HFF-Myc (cell line): ENCODE measurements at regions not wholly inside any gene's neighbourhood (a gene's known extent, or its start where the extent isn't known, plus 50 kb on each side); places are given as distances from the start of the nearest gene placed in this dataset.
"Not testable (repeated sequence)": the region's sequence is repeated elsewhere in the genome, so short reads cannot be mapped to it uniquely, and the experiment has no call there.

Experiments
- DNase-seq: peaks from one replicate; pipeline ENCODE4 v3.0.0-alpha.2; 2011; ENCODE audit warnings: low read depth; ENCODE audit errors: extremely low read depth
- H3K4me3 ChIP-seq: replicated peaks from 2 replicates; pipeline ENCODE4 v1.5.1; 2011; ENCODE audit warnings: low read depth, mild to moderate bottlenecking, control low read depth, low read length
- CTCF ChIP-seq: IDR thresholded peaks from 2 replicates; pipeline ENCODE4 v1.5.1; 2012; ENCODE audit warnings: mild to moderate bottlenecking, low read depth, low read length, control low read depth; ENCODE audit errors: missing control alignments

- not testable (repeated sequence) for H3K4me3 ChIP-seq, DNase-seq
Observed at GRCh38 chr6:57946769-57947091, 629.3 kb downstream of the PRIM2 start.

GRCh38 chr6:57948481-57948880, 631.1 kb downstream of the PRIM2 start:
- DNase-seq, result not testable (repeated sequence)

GRCh38 chr6:57950430-57950829, 633.0 kb downstream of the PRIM2 start:
- not testable (repeated sequence) for DNase-seq, H3K4me3 ChIP-seq

More at GRCh38 chr6:57948481-57948880, 631.1 kb downstream of the PRIM2 start:
- not testable (repeated sequence) for H3K4me3 ChIP-seq

- not testable (repeated sequence) for H3K4me3 ChIP-seq, DNase-seq
Observed at GRCh38 chr6:57966757-57967156, 649.3 kb downstream of the PRIM2 start.

GRCh38 chr6:57971956-57972355, 654.5 kb downstream of the PRIM2 start:
- H3K4me3 ChIP-seq, DNase-seq: not testable (repeated sequence)

- no peak for DNase-seq
Observed at GRCh38 chr6:57974653-57975052, 657.2 kb downstream of the PRIM2 start.

GRCh38 chr6:57975127-57975526, 657.7 kb downstream of the PRIM2 start:
- not testable (repeated sequence) for H3K4me3 ChIP-seq, DNase-seq

More at GRCh38 chr6:57974653-57975052, 657.2 kb downstream of the PRIM2 start:
- no peak overlapping the region for H3K4me3 ChIP-seq
- TF ChIP-seq CTCF, result no peak

GRCh38 chr6:57976371-57976770, 658.9 kb downstream of the PRIM2 start:
- H3K4me3 ChIP-seq, DNase-seq: not testable (repeated sequence)

GRCh38 chr6:57983603-57984002, 666.2 kb downstream of the PRIM2 start:
- H3K4me3 ChIP-seq, DNase-seq: not testable (repeated sequence)

GRCh38 chr6:57984575-57984974, 667.1 kb downstream of the PRIM2 start:
- not testable (repeated sequence) for DNase-seq, H3K4me3 ChIP-seq

GRCh38 chr6:57985734-57986133, 668.3 kb downstream of the PRIM2 start:
- not testable (repeated sequence) for H3K4me3 ChIP-seq, DNase-seq

GRCh38 chr6:57986584-57986983, 669.2 kb downstream of the PRIM2 start:
- not testable (repeated sequence) for DNase-seq, H3K4me3 ChIP-seq

GRCh38 chr6:57989520-57990080, 672.2 kb downstream of the PRIM2 start:
- not testable (repeated sequence) for DNase-seq, H3K4me3 ChIP-seq

GRCh38 chr6:57998858-57999619, 681.6 kb downstream of the PRIM2 start:
- not testable (repeated sequence) for H3K4me3 ChIP-seq, DNase-seq

- not testable (repeated sequence) for DNase-seq, H3K4me3 ChIP-seq
Observed at GRCh38 chr6:58000233-58000632, 682.8 kb downstream of the PRIM2 start.

GRCh38 chr6:58003417-58004167, 686.2 kb downstream of the PRIM2 start:
- not testable (repeated sequence) for H3K4me3 ChIP-seq, DNase-seq

- DNase-seq, H3K4me3 ChIP-seq: not testable (repeated sequence)
Observed at GRCh38 chr6:58007334-58008000, 690.0 kb downstream of the PRIM2 start.
